Left lung (tissue), 4 donors: ENCODE measurements at regions not wholly inside any gene's neighbourhood (a gene's known extent, or its start where the extent isn't known, plus 50 kb on each side); places are given as distances from the start of the nearest gene placed in this dataset.

Source experiments
- ATAC-seq: fragments of 200-7000 bp; cut with Tn5 transposase; one replicate; pipeline ENCODE4 v1.9.1; 2020; ENCODE audit warnings: moderate library complexity
- DNase-seq, 4 donors: peaks; one replicate each; pipeline ENCODE4 v3.0.0-alpha.2; 2013 to 2020
- H3K27ac ChIP-seq, 2 donors: fragments of 200-600 bp; sonication (generic) in 1 of 2; one replicate each; pipeline versions ENCODE4 v1.5.0 to v1.8.0; 2020 to 2021
- H3K27me3 ChIP-seq, 2 donors: fragments of 200-600 bp; sonication (generic) in 1 of 2; one replicate each; pipeline versions ENCODE4 v1.5.0 to v1.8.0; 2020 to 2021
- H3K36me3 ChIP-seq, 2 donors: fragments of 200-600 bp; sonication (generic) in 1 of 2; one replicate each; pipeline versions ENCODE4 v1.5.0 to v1.8.0; 2020 to 2021
- H3K4me1 ChIP-seq, 2 donors: fragments of 200-600 bp; one replicate each; pipeline ENCODE4 v1.8.0; 2021
- H3K4me3 ChIP-seq, 2 donors: fragments of 200-600 bp; sonication (generic) in 1 of 2; one replicate each; pipeline versions ENCODE4 v1.5.0 to v1.8.0; 2020 to 2021; ENCODE audit warnings: mild to moderate bottlenecking in 1 of 2
- H3K9me3 ChIP-seq, 2 donors: fragments of 200-600 bp; sonication (generic) in 1 of 2; one replicate each; pipeline versions ENCODE4 v1.5.0 to v1.8.0; 2020 to 2021
- CTCF ChIP-seq, 2 donors: fragments of 200-600 bp; sonication (generic) in 1 of 2; IDR thresholded peaks; one replicate each; pipeline versions ENCODE4 v1.5.0 to v1.8.0; 2021; ENCODE audit warnings: antibody characterized with exemption in 2 of 2
- intact Hi-C, 2 donors: fragments of 100-400 bp; cut with DNase I; formaldehyde crosslinking; loops; one replicate each; pipeline versions ENCODE4 v1.11.2 to v1.14.2; 2022
- donor health status: DM: no; HTN: yes; CAD: no.
- donor health status: DM: no; HTN: no; CAD: no.

GRCh38 chr2:203647579-203647978 lies 58.9 kb upstream of the CD28 start:
- H3K4me3 ChIP-seq = no peak overlapping the region
- H3K27ac ChIP-seq = peak overlapping the region; percentile 42 to 67
- peaks cover 27 to 38% of the 10 kb centered on the region in 2 donors for H3K4me1 ChIP-seq
- H3K36me3 ChIP-seq = no peaks in the 10 kb centered on the region
- intact Hi-C loops = no loop called here
- no peak for TF ChIP-seq CTCF (IDR thresholded peaks at IDR 0.05)
- DNase-seq = no peak
- no peak for ATAC-seq
- H3K27me3 ChIP-seq = no peaks in the 10 kb centered on the region
- H3K9me3 ChIP-seq = no peaks in the 10 kb centered on the region

GRCh38 chr2:203648273-203648672 lies 58.2 kb upstream of the CD28 start:
- H3K27me3 ChIP-seq = no peaks in the 10 kb centered on the region
- TF ChIP-seq CTCF (IDR thresholded peaks at IDR 0.05) = no peak
- H3K9me3 ChIP-seq = no peaks in the 10 kb centered on the region
- ATAC-seq = peak; percentile 63
- DNase-seq = peak in 1 of 4 donors; percentile 67
- H3K27ac ChIP-seq = peak overlapping the region; percentile 42 to 74
- intact Hi-C loops = no loop called here
- H3K4me3 ChIP-seq = no peak overlapping the region
- H3K4me1 ChIP-seq = peaks cover 27 to 38% of the 10 kb centered on the region in 2 donors
- H3K36me3 ChIP-seq = no peaks in the 10 kb centered on the region

- Histone ChIP-seq H3K9me3 (no peaks in the 10 kb centered on the region), H3K36me3 (no peaks in the 10 kb centered on the region), H3K27ac (peak overlapping the region; percentile 39 to 74), H3K4me1 (peaks cover 27 to 38% of the 10 kb centered on the region in 2 donors), H3K27me3 (no peaks in the 10 kb centered on the region), H3K4me3 (no peak overlapping the region)
- DNase-seq = no peak
- ATAC-seq = peak; percentile 23
- no peak for TF ChIP-seq CTCF (IDR thresholded peaks at IDR 0.05)
- intact Hi-C loops = no loop called here
Observed at GRCh38 chr2:203649176-203649814, 57.1 kb upstream of the CD28 start.

- H3K27ac ChIP-seq = peak overlapping the region; percentile 39 to 74
- intact Hi-C loops = no loop called here
- no peaks in the 10 kb centered on the region for H3K27me3 ChIP-seq
- no peak overlapping the region for H3K4me3 ChIP-seq
- peak; percentile 31 to 43 for TF ChIP-seq CTCF (IDR thresholded peaks at IDR 0.05)
- H3K4me1 ChIP-seq = peaks cover 27 to 41% of the 10 kb centered on the region in 2 donors
- peak; percentile 87 for ATAC-seq
- no peaks in the 10 kb centered on the region for H3K36me3 ChIP-seq
- peak in 2 of 4 donors; percentile 53 to 60 for DNase-seq
- no peaks in the 10 kb centered on the region for H3K9me3 ChIP-seq
Observed at GRCh38 chr2:203650860-203651613, 55.4 kb upstream of the CD28 start.

- no peaks in the 10 kb centered on the region for H3K36me3 ChIP-seq
- no peak for TF ChIP-seq CTCF (IDR thresholded peaks at IDR 0.05)
- DNase-seq (no peak), ATAC-seq (no peak)
- no peaks in the 10 kb centered on the region for H3K27me3 ChIP-seq
- peak overlapping the region in 1 of 2 donors; percentile 39 for H3K27ac ChIP-seq
- no peaks in the 10 kb centered on the region for H3K9me3 ChIP-seq
- peaks cover 33 to 47% of the 10 kb centered on the region in 2 donors for H3K4me1 ChIP-seq
- H3K4me3 ChIP-seq = no peak overlapping the region
- intact Hi-C loops = no loop called here
Observed at GRCh38 chr2:203651621-203652020, 54.8 kb upstream of the CD28 start.
